DOHH2 (cell line): ENCODE measurements at regions not wholly inside any gene's neighbourhood (a gene's known extent, or its start where the extent isn't known, plus 50 kb on each side); places are given as distances from the start of the nearest gene placed in this dataset.

ENCODE experiments used
- CTCF ChIP-seq: fragments of 200-600 bp; sonication (generic); IDR thresholded peaks from one replicate; pipeline ENCODE4 v1.5.1; 2014; ENCODE audit warnings: antibody characterized with exemption, mild to moderate bottlenecking, low read depth, low read length; ENCODE audit not compliant: poor library complexity, severe bottlenecking
- EZH2phosphoT487 ChIP-seq: fragments of 200-600 bp; sonication (generic); IDR thresholded peaks from 2 replicates; pipeline ENCODE4 v1.6.1; 2017; ENCODE audit warnings: borderline replicate concordance, mild to moderate bottlenecking, antibody characterized with exemption, low read length, moderate library complexity, mixed read lengths

- no peak for TF ChIP-seq CTCF
- no peak for TF ChIP-seq EZH2phosphoT487
Measured at GRCh38 chr20:24046888-24047287, 58.3 kb upstream of the GGTLC1 start.
